ENCODE measurements at regions not wholly inside any gene's neighbourhood (a gene's known extent, or its start where the extent isn't known, plus 50 kb on each side); places are given as distances from the start of the nearest gene placed in this dataset.

GRCh38 chr17:34437188-34437587 lies 74.2 kb upstream of the CCL1 start:
- Histone ChIP-seq H3K27me3 (peaks cover 52% of the 10 kb centered on the region), H3K4me1 (no peaks in the 10 kb centered on the region), H3K36me3 (no peaks in the 10 kb centered on the region), H3K27ac (no peak overlapping the region), H3K4me3 (no peak overlapping the region), H3K9me3 (no peaks in the 10 kb centered on the region)
- no peak for TF ChIP-seq POLR2AphosphoS5 (IDR thresholded peaks at IDR 0.05)
- no peak for TF ChIP-seq CTCF (IDR thresholded peaks at IDR 0.05)
- TF ChIP-seq EP300 (IDR thresholded peaks at IDR 0.05) = no peak
- TF ChIP-seq POLR2A (IDR thresholded peaks at IDR 0.05) = no peak
- ATAC-seq = no peak
- 65% methylated on average over 7 of the region's 8 CpGs; no CpG with 5 or more reads in 1 of the 2 donors for WGBS, 2 donors (ENCODE audit: low coverage in 1 of 2)

GRCh38 chr17:34436607-34437006 lies 73.6 kb upstream of the CCL1 start:
- no peak for ATAC-seq
- Histone ChIP-seq H3K4me1 (no peaks in the 10 kb centered on the region), H3K27me3 (peaks cover 52% of the 10 kb centered on the region), H3K27ac (no peak overlapping the region), H3K4me3 (no peak overlapping the region), H3K9me3 (no peaks in the 10 kb centered on the region), H3K36me3 (no peaks in the 10 kb centered on the region)
- TF ChIP-seq EP300 (IDR thresholded peaks at IDR 0.05) (no peak), POLR2AphosphoS5 (IDR thresholded peaks at IDR 0.05) (no peak), CTCF (IDR thresholded peaks at IDR 0.05) (no peak), POLR2A (IDR thresholded peaks at IDR 0.05) (no peak)
- 92% methylated on average over 2 of the region's 2 CpGs; no CpG with 5 or more reads in 1 of the 2 donors for WGBS, 2 donors (ENCODE audit: low coverage in 1 of 2)

- Histone ChIP-seq H3K27me3 (peaks cover 43% of the 10 kb centered on the region), H3K4me3 (no peak overlapping the region), H3K4me1 (no peaks in the 10 kb centered on the region), H3K9me3 (no peaks in the 10 kb centered on the region), H3K27ac (no peak overlapping the region), H3K36me3 (no peaks in the 10 kb centered on the region)
- ATAC-seq = no peak
- TF ChIP-seq EP300 (IDR thresholded peaks at IDR 0.05) (no peak), POLR2AphosphoS5 (IDR thresholded peaks at IDR 0.05) (no peak), POLR2A (IDR thresholded peaks at IDR 0.05) (no peak), CTCF (IDR thresholded peaks at IDR 0.05) (no peak)
- WGBS, 2 donors (ENCODE audit: low coverage in 1 of 2) = 30 to 53% methylated on average over 4 to 6 of the region's 6 CpGs
Observed at GRCh38 chr17:34435182-34435928, 72.3 kb upstream of the CCL1 start.

GRCh38 chr17:34434052-34434451 lies 71.0 kb upstream of the CCL1 start:
- 48 to 54% methylated on average over 3 to 4 of the region's 4 CpGs for WGBS, 2 donors (ENCODE audit: low coverage in 1 of 2)
- no peak for ATAC-seq
- TF ChIP-seq POLR2AphosphoS5 (IDR thresholded peaks at IDR 0.05) (no peak), CTCF (IDR thresholded peaks at IDR 0.05) (no peak), EP300 (IDR thresholded peaks at IDR 0.05) (no peak), POLR2A (IDR thresholded peaks at IDR 0.05) (no peak)
- H3K27me3 ChIP-seq = peaks cover 48% of the 10 kb centered on the region
- H3K4me1 ChIP-seq = no peaks in the 10 kb centered on the region
- H3K36me3 ChIP-seq = no peaks in the 10 kb centered on the region
- no peak overlapping the region for H3K27ac ChIP-seq
- H3K9me3 ChIP-seq = no peaks in the 10 kb centered on the region
- H3K4me3 ChIP-seq = no peak overlapping the region

GRCh38 chr17:34424814-34425491 lies 61.9 kb upstream of the CCL1 start:
- ATAC-seq = no peak
- H3K36me3 ChIP-seq = no peaks in the 10 kb centered on the region
- 4% methylated on average over 7 of the region's 14 CpGs; no CpG with 5 or more reads in 1 of the 2 donors for WGBS, 2 donors (ENCODE audit: low coverage in 1 of 2)
- no peak for TF ChIP-seq POLR2AphosphoS5 (IDR thresholded peaks at IDR 0.05)
- no peaks in the 10 kb centered on the region for H3K9me3 ChIP-seq
- no peak overlapping the region for H3K27ac ChIP-seq
- H3K4me3 ChIP-seq = no peak overlapping the region
- peaks cover 79% of the 10 kb centered on the region for H3K27me3 ChIP-seq
- H3K4me1 ChIP-seq = no peaks in the 10 kb centered on the region
